WTC11 (cell line): ENCODE measurements at regions not wholly inside any gene's neighbourhood (a gene's known extent, or its start where the extent isn't known, plus 50 kb on each side); places are given as distances from the start of the nearest gene placed in this dataset.

Experiments used
- ATAC-seq: fragments of 200-7000 bp; cut with Tn5 transposase; 2 replicates; pipeline ENCODE4 v1.10.0; 2021; ENCODE audit warnings: mild to moderate bottlenecking, moderate library complexity
- CTCF ChIA-PET: fragments of 300-600 bp; sonication (Branson Sonifier 250); formaldehyde crosslinking; loops from one replicate; lab custom pipeline; 2021; ENCODE audit warnings: antibody characterized with exemption; lab: Charles Lee
- POLR2A ChIA-PET: fragments of 350-600 bp; sonication (Branson Sonifier 250); formaldehyde crosslinking; loops from one replicate; lab custom pipeline; 2021; ENCODE audit warnings: antibody characterized with exemption; lab: Charles Lee
- DNase-seq: peaks from one replicate; pipeline ENCODE4 v3.0.0; 2021; ENCODE audit warnings: low spot score
- H3K27ac Mint-ChIP-seq: 2 replicates; pipeline ENCODE4 v1.8.0; 2021; ENCODE audit warnings: mixed read lengths
- H3K27me3 Mint-ChIP-seq: 2 replicates; pipeline ENCODE4 v1.8.0; 2021; ENCODE audit warnings: low read depth, mild to moderate bottlenecking, moderate library complexity, mixed read lengths
- H3K36me3 Mint-ChIP-seq: 2 replicates; pipeline ENCODE4 v1.8.0; 2021; ENCODE audit warnings: mixed read lengths
- H3K4me1 Mint-ChIP-seq: 2 replicates; pipeline ENCODE4 v1.8.0; 2022; ENCODE audit warnings: mixed read lengths
- H3K4me3 Mint-ChIP-seq: 2 replicates; pipeline ENCODE4 v1.8.0; 2021; ENCODE audit warnings: mild to moderate bottlenecking, moderate library complexity, mixed read lengths
- H3K9me3 Mint-ChIP-seq: 2 replicates; pipeline ENCODE4 v1.8.0; 2021; ENCODE audit warnings: mixed read lengths
- AFF4 ChIP-seq: sonication (generic); formaldehyde crosslinking; IDR thresholded peaks from 2 replicates; pipeline ENCODE4 v1.8.1; 2023; ENCODE audit warnings: mild to moderate bottlenecking, missing genetic modification reagents, borderline replicate concordance
- ATF3 ChIP-seq: sonication (generic); formaldehyde crosslinking; conservative IDR thresholded peaks from 2 replicates; pipeline ENCODE4 v1.8.1; 2022; ENCODE audit warnings: mild to moderate bottlenecking, missing genetic modification reagents
- CTCF ChIP-seq: fragments of 200-600 bp; IDR thresholded peaks from 2 replicates; pipeline ENCODE4 v1.8.0; 2022; ENCODE audit warnings: antibody characterized with exemption
- E2F1 ChIP-seq: sonication (generic); formaldehyde crosslinking; IDR thresholded peaks from 2 replicates; pipeline ENCODE4 v1.8.0; 2022; ENCODE audit warnings: mild to moderate bottlenecking, missing genetic modification reagents
- ESRRA ChIP-seq: sonication (generic); formaldehyde crosslinking; IDR thresholded peaks from 2 replicates; pipeline ENCODE4 v1.8.1; 2022; ENCODE audit warnings: mild to moderate bottlenecking, missing genetic modification reagents, borderline replicate concordance
- KAT7 ChIP-seq: sonication (generic); formaldehyde crosslinking; IDR thresholded peaks from 2 replicates; pipeline ENCODE4 v1.8.1; 2023; ENCODE audit warnings: missing genetic modification reagents, mild to moderate bottlenecking, borderline replicate concordance
- NR1H2 ChIP-seq: sonication (generic); formaldehyde crosslinking; IDR thresholded peaks from 2 replicates; pipeline ENCODE4 v1.9.0; 2021; ENCODE audit warnings: mild to moderate bottlenecking, moderate library complexity, missing genetic modification reagents
- OVOL2 ChIP-seq: fragments of 250-450 bp; sonication (Bioruptor Pico); IDR thresholded peaks from 2 replicates; pipeline ENCODE4 v1.9.0; 2021; ENCODE audit warnings: mild to moderate bottlenecking, borderline replicate concordance
- PRDM15 ChIP-seq: sonication (generic); formaldehyde crosslinking; IDR thresholded peaks from 2 replicates; pipeline ENCODE4 v1.8.0; 2022; ENCODE audit warnings: missing genetic modification reagents
- TEAD1 ChIP-seq: sonication (generic); formaldehyde crosslinking; IDR thresholded peaks from 2 replicates; pipeline ENCODE4 v1.8.0; 2022; ENCODE audit warnings: mild to moderate bottlenecking, missing genetic modification reagents
- TEAD4 ChIP-seq: sonication (generic); formaldehyde crosslinking; IDR thresholded peaks from 2 replicates; pipeline ENCODE4 v1.8.0; 2022; ENCODE audit warnings: mild to moderate bottlenecking, missing genetic modification reagents
- TP53 ChIP-seq: sonication (generic); formaldehyde crosslinking; IDR thresholded peaks from 2 replicates; pipeline ENCODE4 v1.8.1; 2023; ENCODE audit warnings: mild to moderate bottlenecking, missing genetic modification reagents
- USF1 ChIP-seq: sonication (generic); formaldehyde crosslinking; IDR thresholded peaks from 2 replicates; pipeline ENCODE4 v1.8.0; 2022; ENCODE audit warnings: mild to moderate bottlenecking, missing genetic modification reagents
- ZBTB21 ChIP-seq: sonication (generic); formaldehyde crosslinking; IDR thresholded peaks from 2 replicates; pipeline ENCODE4 v1.8.1; 2023; ENCODE audit warnings: mild to moderate bottlenecking, missing genetic modification reagents, borderline replicate concordance
- ZNF121 ChIP-seq: sonication (generic); formaldehyde crosslinking; IDR thresholded peaks from 2 replicates; pipeline ENCODE4 v1.8.0; 2023; ENCODE audit warnings: missing genetic modification reagents
- ZNF281 ChIP-seq: sonication (generic); formaldehyde crosslinking; IDR thresholded peaks from 2 replicates; pipeline ENCODE4 v1.8.0; 2023; ENCODE audit warnings: mild to moderate bottlenecking, missing genetic modification reagents
- ZNF423 ChIP-seq: fragments of 250-450 bp; sonication (Bioruptor Pico); IDR thresholded peaks from 2 replicates; pipeline ENCODE4 v2.1.2; 2022; ENCODE audit warnings: mild to moderate bottlenecking, moderate library complexity

- no peak for TF ChIP-seq AFF4
These were observed 187.0 kb upstream of the ROBO1 start (continued) for GRCh38 chr3:79954756-79955155.

- CTCF ChIA-PET: no interaction called here
These were observed 185.8 kb upstream of the ROBO1 start for GRCh38 chr3:79953591-79954101.

More at GRCh38 chr3:79953591-79954101, 185.8 kb upstream of the ROBO1 start:
- DNase-seq (no peak), ATAC-seq (no peak)
- H3K27me3 Mint-ChIP-seq: no peaks in the 10 kb centered on the region
- H3K27ac Mint-ChIP-seq: no peak overlapping the region
- peaks cover 6% of the 10 kb centered on the region; the same call in 1 of the 2 replicates for H3K36me3 Mint-ChIP-seq
- peaks cover 22% of the 10 kb centered on the region for H3K9me3 Mint-ChIP-seq
- no peak overlapping the region for H3K4me3 Mint-ChIP-seq
- POLR2A ChIA-PET: no interaction called here
- TF ChIP-seq TEAD4: no peak
- no peak for TF ChIP-seq ZBTB21 (CRISPR knock-in tag)
- TF ChIP-seq E2F1 (CRISPR knock-in tag): no peak
- no peak for TF ChIP-seq NR1H2 (CRISPR knock-in tag)
- no peak for TF ChIP-seq USF1 (CRISPR knock-in tag)
- no peak for TF ChIP-seq ZNF281 (CRISPR knock-in tag)
- TF ChIP-seq TEAD1 (CRISPR knock-in tag): no peak
- no peak for TF ChIP-seq KAT7 (CRISPR knock-in tag)
- no peak for TF ChIP-seq TP53 (CRISPR knock-in tag)
- TF ChIP-seq ATF3: no peak
- TF ChIP-seq OVOL2 (CRISPR knock-in tag): no peak
- TF ChIP-seq PRDM15: no peak
- no peak for TF ChIP-seq ESRRA (CRISPR knock-in tag)
- no peak for TF ChIP-seq ZNF121 (CRISPR knock-in tag)
- TF ChIP-seq CTCF: no peak
- TF ChIP-seq ZNF423: no peak
- TF ChIP-seq, all 79 proteins: peak for 0
- H3K4me1 Mint-ChIP-seq: peaks cover 14% of the 10 kb centered on the region
